HG02678 (cell line): ENCODE measurements at regions not wholly inside any gene's neighbourhood (a gene's known extent, or its start where the extent isn't known, plus 50 kb on each side); places are given as distances from the start of the nearest gene placed in this dataset.
"Not testable (repeated sequence)": the region's sequence is repeated elsewhere in the genome, so short reads cannot be mapped to it uniquely, and the experiment has no call there.

Experiments used
- ATAC-seq: cut with Tn5 transposase; IDR thresholded peaks from one replicate; pipeline ENCODE4 v1.9.1; 2021; ENCODE audit warnings: mild to moderate bottlenecking, moderate library complexity; ENCODE audit not compliant: unreplicated experiment

DNA sequence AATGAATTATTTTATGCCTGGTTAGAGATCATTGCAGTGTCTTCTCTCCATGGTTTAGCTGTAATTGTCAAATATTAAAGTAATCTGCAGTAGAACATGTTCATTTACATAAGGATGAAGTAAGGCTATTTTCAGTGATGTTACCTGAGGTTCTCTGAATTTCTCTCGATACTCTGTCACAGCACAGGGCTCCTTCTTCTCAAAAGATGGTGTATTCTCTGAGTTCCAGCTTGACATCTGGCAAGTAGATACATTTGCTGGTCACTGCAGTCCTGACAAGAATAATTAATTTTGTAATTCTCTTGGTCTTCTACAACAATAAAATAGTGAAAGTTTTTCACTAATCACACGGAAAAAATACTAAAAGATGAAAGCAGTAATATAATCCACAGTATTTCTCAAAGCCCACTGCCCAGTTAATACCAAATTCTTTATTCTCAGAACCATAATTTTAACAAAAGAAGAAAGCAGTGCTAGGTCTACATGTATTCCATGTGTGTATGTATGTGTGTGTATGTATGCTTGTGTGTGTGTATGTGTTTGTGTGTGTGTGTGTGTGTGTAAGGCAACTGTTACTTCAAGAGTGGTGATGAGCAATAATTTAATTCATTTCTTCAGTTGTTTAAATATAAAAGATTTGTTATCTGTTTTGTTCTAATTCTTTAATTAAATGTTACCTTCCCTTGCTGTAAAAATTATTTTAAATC is 1165.5 kb upstream of the SLC39A10 start:
- ATAC-seq: no peak

GRCh38 chr2:194486326-194486725 is 1170.7 kb upstream of the SLC39A10 start:
- no peak for ATAC-seq

DNA sequence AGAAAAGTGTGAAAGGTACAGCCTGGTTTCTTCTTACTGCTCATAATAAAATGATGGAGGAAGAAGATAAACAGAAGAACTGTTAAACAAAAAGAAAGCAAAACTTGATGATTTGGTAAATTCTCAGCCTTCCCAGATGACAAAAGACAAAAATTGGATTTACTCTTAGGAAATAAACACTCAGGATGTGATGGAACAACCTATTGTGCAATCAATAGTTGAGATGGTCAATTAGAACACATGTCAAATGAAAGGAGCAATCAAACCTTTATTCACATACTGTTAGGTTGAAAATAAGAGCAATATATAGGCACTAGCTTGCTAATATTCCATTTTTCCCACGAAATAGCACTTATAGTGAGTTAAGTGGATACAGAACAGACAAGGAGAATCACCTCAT is 1174.0 kb upstream of the SLC39A10 start:
- ATAC-seq: no peak

GRCh38 chr2:194465641-194466040 is 1191.4 kb upstream of the SLC39A10 start:
- no peak for ATAC-seq

DNA sequence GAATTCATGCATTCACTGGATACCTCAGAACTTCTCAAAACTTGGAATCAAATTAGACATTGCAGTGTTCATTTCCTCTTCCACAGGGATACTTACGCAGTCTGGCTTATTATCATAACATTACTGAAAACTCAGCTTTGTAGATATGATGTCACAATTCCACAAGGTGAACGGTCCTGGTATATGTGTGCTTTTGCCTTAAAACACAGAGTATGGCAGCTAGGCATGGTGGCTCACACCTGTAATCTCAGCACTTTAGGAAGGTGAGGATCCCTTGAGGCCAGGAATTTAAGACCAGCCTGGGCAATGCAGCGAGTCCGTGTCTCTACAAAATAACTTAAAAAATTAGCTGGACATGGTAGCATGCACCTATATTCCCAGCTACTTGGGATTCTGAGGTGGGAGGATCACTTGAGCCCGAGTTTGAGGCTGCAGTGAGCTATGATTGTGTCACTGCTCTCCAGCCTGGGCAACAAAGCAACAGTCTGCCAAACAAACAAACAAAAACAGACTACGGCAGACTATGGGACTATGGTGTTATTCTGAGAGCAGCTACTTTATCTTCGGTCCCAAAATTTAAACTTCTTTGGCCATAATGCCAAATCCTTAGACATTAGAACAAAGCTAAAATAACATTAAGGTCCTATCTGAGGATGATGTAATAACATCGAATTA is 1191.9 kb upstream of the SLC39A10 start:
- no peak for ATAC-seq

GRCh38 chr2:194462883-194463282 is 1194.1 kb upstream of the SLC39A10 start:
- ATAC-seq: not testable (repeated sequence)

DNA sequence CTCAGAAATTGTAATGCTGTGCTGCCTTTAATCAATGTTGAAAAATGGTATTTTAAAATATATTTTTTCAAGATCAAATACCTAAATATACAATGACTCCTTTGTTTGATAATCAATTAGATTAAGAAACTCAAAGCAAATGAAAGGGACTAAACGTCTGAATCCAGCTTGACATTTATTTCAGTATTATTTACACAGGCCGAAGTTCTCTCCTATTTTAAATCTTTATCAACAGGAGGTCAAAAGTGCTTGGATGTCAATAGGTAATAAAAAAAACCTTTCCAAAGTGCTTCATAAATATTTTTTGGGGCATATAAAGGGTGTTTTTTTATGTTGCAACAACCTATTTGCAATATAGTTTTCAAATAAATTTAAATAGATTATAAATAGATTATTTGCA is 1201.7 kb upstream of the SLC39A10 start:
- ATAC-seq: no peak

DNA sequence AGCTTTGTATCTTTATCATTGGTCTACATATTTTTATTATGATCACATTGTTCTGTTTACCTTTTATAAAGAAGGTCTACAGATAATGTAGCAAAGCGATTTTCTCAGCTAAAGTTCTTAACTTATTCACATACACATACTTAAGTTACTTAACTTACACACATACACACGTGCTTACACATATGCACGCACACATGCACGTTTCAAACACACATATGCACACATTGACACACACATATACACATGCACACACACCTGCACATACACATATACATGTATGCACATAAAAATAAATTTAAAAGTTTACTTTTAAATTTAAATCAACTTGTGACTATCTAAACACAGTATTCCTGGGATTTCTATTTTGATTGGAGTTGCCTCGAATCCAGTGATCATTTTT is 1204.5 kb upstream of the SLC39A10 start:
- no peak for ATAC-seq

- ATAC-seq: no peak
These were observed 1211.8 kb upstream of the SLC39A10 start for GRCh38 chr2:194445226-194445625.

DNA sequence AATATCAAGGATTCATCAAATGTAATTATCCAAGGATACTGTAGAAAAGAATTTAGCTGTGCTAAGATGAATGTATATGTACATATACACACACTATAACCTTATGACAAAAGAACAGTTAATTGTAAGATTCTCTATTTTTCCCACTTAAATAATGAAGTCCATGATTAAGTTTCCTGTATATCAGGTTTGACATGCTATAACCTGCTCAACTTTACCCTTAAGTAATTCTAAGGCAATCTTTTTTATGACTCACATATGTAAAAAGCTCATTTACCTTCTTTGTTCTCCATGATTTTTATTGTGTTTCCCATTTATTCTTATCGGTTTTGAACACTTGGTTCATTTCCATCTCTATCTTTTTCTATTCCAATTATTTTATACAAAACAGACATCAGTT is 1213.1 kb upstream of the SLC39A10 start:
- ATAC-seq: no peak

DNA sequence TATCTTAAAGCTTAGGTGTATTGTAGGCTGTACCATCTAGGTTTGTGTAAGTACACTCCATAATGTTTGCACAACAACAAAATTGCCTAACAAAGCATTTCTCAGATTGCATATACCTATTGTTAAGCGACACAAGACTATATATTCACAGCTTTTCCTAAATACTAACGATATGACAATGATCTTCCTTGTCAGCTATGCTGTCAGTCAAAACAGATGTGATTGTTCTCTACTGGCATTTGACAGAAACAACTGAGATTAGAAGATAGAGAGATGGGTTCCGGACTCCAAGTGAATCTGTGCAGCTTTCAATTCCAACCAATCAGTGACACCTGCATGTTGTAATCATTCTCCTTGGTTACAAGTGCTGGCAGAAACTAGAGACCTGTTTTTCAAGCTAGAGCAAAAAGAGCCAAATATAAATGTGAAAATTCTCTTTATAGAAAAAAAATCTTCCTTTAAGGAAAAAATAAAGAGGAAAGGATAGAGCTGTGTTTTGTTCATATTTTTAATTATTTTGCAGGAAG is 1232.3 kb upstream of the SLC39A10 start:
- no peak for ATAC-seq

- no peak for ATAC-seq
These were observed 1245.8 kb upstream of the SLC39A10 start for GRCh38 chr2:194411221-194411620.

GRCh38 chr2:194395818-194396217 is 1261.2 kb upstream of the SLC39A10 start:
- no peak for ATAC-seq

GRCh38 chr2:194385376-194385775 is 1271.7 kb upstream of the SLC39A10 start:
- ATAC-seq: no peak

- no peak for ATAC-seq
These were observed 1273.6 kb upstream of the SLC39A10 start for GRCh38 chr2:194383401-194383800.

DNA sequence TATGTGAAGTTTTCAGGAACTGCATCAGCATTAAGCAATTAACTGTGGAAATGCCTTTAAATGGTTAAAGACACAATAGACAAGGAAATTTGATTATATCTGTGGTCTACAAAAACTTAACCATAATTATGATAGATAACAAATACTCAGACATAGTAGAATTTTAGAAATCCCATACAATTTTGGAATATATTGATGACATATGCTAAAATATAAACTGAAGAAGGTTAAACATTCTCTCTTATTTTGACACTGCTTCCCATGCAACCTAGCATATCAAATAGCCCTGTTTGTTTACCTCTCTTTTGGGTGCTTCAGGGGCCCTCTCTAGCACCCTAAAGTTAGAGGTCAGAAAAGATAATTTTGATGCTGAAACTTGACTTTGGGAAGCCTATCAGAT is 1274.8 kb upstream of the SLC39A10 start:
- no peak for ATAC-seq

GRCh38 chr2:194380011-194380410 is 1277.0 kb upstream of the SLC39A10 start:
- no peak for ATAC-seq

- ATAC-seq: not testable (repeated sequence)
These were observed 1289.6 kb upstream of the SLC39A10 start for GRCh38 chr2:194367390-194367789.

DNA sequence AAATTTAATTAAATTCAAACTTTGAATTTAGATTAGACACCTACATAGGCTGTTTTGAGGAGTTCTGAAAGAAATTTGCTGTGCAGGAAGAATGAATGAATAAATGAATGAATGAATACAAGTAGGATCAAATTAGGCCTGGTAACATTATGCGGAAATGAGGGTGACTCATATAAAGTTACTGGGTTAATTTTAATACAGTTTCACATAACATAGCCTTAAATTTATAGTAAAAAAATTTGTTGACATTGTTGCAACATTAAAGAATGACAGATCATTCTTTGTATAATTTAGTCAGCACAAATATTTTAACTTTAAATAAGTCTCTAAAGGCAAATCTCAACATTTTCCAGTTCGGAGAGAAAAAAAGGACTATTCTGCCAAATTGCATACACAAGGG is 1293.1 kb upstream of the SLC39A10 start:
- ATAC-seq: no peak

DNA sequence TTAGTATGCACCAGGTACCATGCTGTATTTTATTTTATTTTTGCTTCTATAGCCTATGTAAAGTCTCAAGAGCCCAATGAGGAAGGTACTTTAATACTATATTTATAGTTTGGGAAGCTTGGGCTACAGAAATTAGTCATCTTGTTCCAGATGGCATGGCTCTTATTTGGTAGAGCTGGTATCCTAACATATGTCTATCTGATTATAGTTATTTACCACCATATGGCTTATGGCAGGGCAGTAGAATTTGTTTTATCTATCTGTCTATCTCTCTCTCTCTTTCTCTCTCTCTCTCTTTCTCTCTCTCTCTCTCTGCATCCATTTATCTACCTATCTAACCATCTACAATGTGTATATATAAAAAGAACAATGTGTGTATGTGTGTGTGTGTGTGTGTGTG is 1293.7 kb upstream of the SLC39A10 start:
- ATAC-seq: no peak

GRCh38 chr2:194352505-194352904 is 1304.5 kb upstream of the SLC39A10 start:
- no peak for ATAC-seq

DNA sequence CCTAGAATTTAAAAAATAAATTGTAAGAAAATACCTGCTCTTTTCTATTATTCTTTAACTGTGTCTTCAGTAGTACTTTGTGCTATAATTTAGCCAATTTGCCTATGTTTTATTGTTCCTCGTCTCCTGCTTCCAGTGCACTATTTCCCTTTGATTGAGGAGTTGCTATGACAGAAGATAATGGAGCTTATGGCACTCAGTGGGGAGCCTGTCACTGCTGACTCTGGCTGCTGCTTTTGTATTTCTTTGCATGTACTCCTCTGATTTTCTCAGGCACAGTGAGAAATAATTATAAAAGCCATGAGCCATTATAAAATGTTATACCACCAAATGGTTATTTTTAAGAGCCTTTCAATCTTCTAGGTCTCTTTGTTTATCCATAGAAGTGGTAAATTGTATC is 1310.8 kb upstream of the SLC39A10 start:
- ATAC-seq: no peak
